Esophagus muscularis mucosa (tissue), 3 donors: ENCODE measurements at regions not wholly inside any gene's neighbourhood (a gene's known extent, or its start where the extent isn't known, plus 50 kb on each side); places are given as distances from the start of the nearest gene placed in this dataset.

ENCODE experiments used
- CTCF ChIP-seq, 3 experiments: fragments of 200-600 bp in 2 of 3; fragments of 450-650 bp in 1 of 3; sonication (generic) in 2 of 3; IDR thresholded peaks; one replicate each; pipeline ENCODE4 v1.5.1; 2017 to 2019; ENCODE audit warnings: antibody characterized with exemption in 3 of 3, mild to moderate bottlenecking in 2 of 3, moderate library complexity in 1 of 3
- POLR2A ChIP-seq: fragments of 450-650 bp; IDR thresholded peaks from one replicate; pipeline ENCODE4 v1.6.1; 2017; ENCODE audit warnings: antibody characterized with exemption, moderate library complexity, mild to moderate bottlenecking, low read depth
- POLR2AphosphoS5 ChIP-seq, 2 donors: sonication (generic); formaldehyde crosslinking; IDR thresholded peaks; one replicate each; pipeline ENCODE4 v1.6.1; 2017; ENCODE audit warnings: antibody characterized with exemption in 2 of 2

DNA sequence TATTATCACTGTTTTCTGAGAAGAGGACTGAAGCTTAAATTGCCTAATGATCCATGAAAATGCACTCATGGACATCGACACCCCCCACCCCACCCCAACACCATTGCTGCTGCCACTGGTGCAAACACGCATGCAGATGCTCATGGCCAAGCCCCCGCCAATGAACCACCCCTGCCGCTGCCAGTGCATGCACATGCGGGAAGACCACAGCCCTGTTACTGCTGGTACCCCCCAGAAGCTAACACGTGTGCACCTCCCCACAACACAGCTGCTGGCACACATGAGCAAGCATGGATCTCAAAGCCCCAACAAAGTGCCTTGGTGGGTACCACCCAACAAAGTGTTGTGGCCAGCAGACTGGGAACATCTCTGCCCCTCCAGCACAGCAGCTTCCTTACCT lies 594.1 kb upstream of the FAT1 start:
- TF ChIP-seq POLR2A (no peak), CTCF (IDR thresholded peaks at IDR 0.05) (no peak), POLR2AphosphoS5 (IDR thresholded peaks at IDR 0.05) (no peak)
